DMS79 treated with DMSO at 0.1 percent for 48 hours (cell line): ENCODE measurements at regions not wholly inside any gene's neighbourhood (a gene's known extent, or its start where the extent isn't known, plus 50 kb on each side); places are given as distances from the start of the nearest gene placed in this dataset.
"Not testable (repeated sequence)": the region's sequence is repeated elsewhere in the genome, so short reads cannot be mapped to it uniquely, and the experiment has no call there.

Experiments used
- DNase-seq: peaks from one replicate; lab custom pipeline; 2025; lab: John Stamatoyannopoulos, UW

GRCh38 chr4:1524761-1525160 is 118.5 kb upstream of the NKX1-1 start:
- DNase-seq, result no peak

- DNase-seq, result no peak
Measured at GRCh38 chr4:1523907-1524636, 117.8 kb upstream of the NKX1-1 start.

GRCh38 chr4:1523506-1523905 is 117.3 kb upstream of the NKX1-1 start:
- no peak for DNase-seq

- DNase-seq, result no peak
Measured at GRCh38 chr4:1523033-1523432, 116.8 kb upstream of the NKX1-1 start.

- no peak for DNase-seq
Measured at GRCh38 chr4:1522606-1523005, 116.4 kb upstream of the NKX1-1 start.

- DNase-seq, result no peak
Measured at GRCh38 chr4:1521821-1522361, 115.6 kb upstream of the NKX1-1 start.

GRCh38 chr4:1520795-1521576 is 114.7 kb upstream of the NKX1-1 start:
- DNase-seq, result not testable (repeated sequence)

GRCh38 chr4:1519787-1520661 is 113.8 kb upstream of the NKX1-1 start:
- no peak for DNase-seq

- DNase-seq, result no peak
Measured at GRCh38 chr4:1518997-1519700, 112.9 kb upstream of the NKX1-1 start.

GRCh38 chr4:1517592-1518411 is 111.6 kb upstream of the NKX1-1 start:
- DNase-seq, result no peak

GRCh38 chr4:1516881-1517480 is 110.7 kb upstream of the NKX1-1 start:
- no peak for DNase-seq

GRCh38 chr4:1516261-1516660 is 110.0 kb upstream of the NKX1-1 start:
- no peak for DNase-seq

GRCh38 chr4:1515763-1516162 is 109.5 kb upstream of the NKX1-1 start:
- DNase-seq, result no peak

- no peak for DNase-seq
Measured at GRCh38 chr4:1515156-1515555, 108.9 kb upstream of the NKX1-1 start.

- no peak for DNase-seq
Measured at GRCh38 chr4:1514612-1515011, 108.4 kb upstream of the NKX1-1 start.

GRCh38 chr4:1513936-1514483 is 107.8 kb upstream of the NKX1-1 start:
- no peak for DNase-seq

GRCh38 chr4:1512738-1513660 is 106.8 kb upstream of the NKX1-1 start:
- DNase-seq, result no peak

- no peak for DNase-seq
Measured at GRCh38 chr4:1512051-1512737, 106.0 kb upstream of the NKX1-1 start.
